ENCODE measurements at regions not wholly inside any gene's neighbourhood (a gene's known extent, or its start where the extent isn't known, plus 50 kb on each side); places are given as distances from the start of the nearest gene placed in this dataset.

GRCh38 chr10:71031603-71032002, 143.2 kb upstream of the PCBD1 start:
- no peak overlapping the region for H2AFZ ChIP-seq (ENCODE audit: low read depth, low read length)
- H3K4me2 ChIP-seq (ENCODE audit: insufficient read depth, low read length) = no peak overlapping the region
- no peak overlapping the region for H3K27ac ChIP-seq (ENCODE audit: extremely low read depth, low read depth, low read length)
- no peaks in the 10 kb centered on the region for H3K36me3 ChIP-seq (ENCODE audit: control insufficient read depth, insufficient read depth, low read length)
- intact Hi-C loops (cut with micrococcal nuclease) (no loop called here), in situ Hi-C loops (cut with MboI) (no loop called here)
- FAIRE-seq (no peak), DNase-seq (ENCODE audit: extremely low read depth in 1 of 4, low spot score in 3 of 4) (no peak), ATAC-seq (no peak)
- H3K9ac ChIP-seq (ENCODE audit: insufficient read depth in 1 of 2, low read depth in 2 of 2, low read length in 2 of 2) = no peak overlapping the region
- TF ChIP-seq HMGN3 (IDR thresholded peaks at IDR 0.05; ENCODE audit: borderline replicate concordance, extremely low read depth, insufficient read length, low read depth, low read length) (no peak), ZNF274 (IDR thresholded peaks at IDR 0.05; ENCODE audit: borderline replicate concordance, low read depth, low read length) (no peak), ATF7 (IDR thresholded peaks at IDR 0.05) (no peak), ETV1 (tag; conservative IDR thresholded peaks at IDR 0.05; ENCODE audit: low read depth) (no peak)
- ChIA-PET CTCF (ENCODE audit: low intra/inter-chr PET ratio) (no interaction called here), POLR2A (interaction anchor here (0.5 to 0.6 kb wide), 3 partner anchors 15 to 111 kb away, joined by 3 read pairs; no protein-coding TSS in a partner anchor)
- WGBS (ENCODE audit: insufficient coverage, low coverage, missing lambda C conversion rate) = 0% methylated on average over 2 of the region's 2 CpGs
- no peak overlapping the region for H3K4me3 ChIP-seq
- no TSS peak for BruUV-seq (replicated peaks)
- H3K79me2 ChIP-seq (ENCODE audit: control insufficient read depth, insufficient read depth, low read length) = no peaks in the 10 kb centered on the region
- H3K9me1 ChIP-seq (ENCODE audit: control insufficient read depth, insufficient read depth, low read length) = no peaks in the 10 kb centered on the region
- peaks cover 0 to 3% of the 10 kb centered on the region in 2 experiments; a peak in 1 of 5 replicates for H3K4me1 ChIP-seq (replicated peaks in 1 of 2; ENCODE audit: control insufficient read depth in 2 of 2, insufficient read depth in 2 of 2, low read length in 2 of 2)
- no peaks in the 10 kb centered on the region for H3K9me3 ChIP-seq (replicated peaks; ENCODE audit: control insufficient read depth, insufficient read depth, low read depth, low read length)
- peaks cover 20 to 85% of the 10 kb centered on the region in 2 experiments for H3K27me3 ChIP-seq (ENCODE audit: control insufficient read depth in 2 of 2, insufficient read depth in 2 of 2, low read length in 2 of 2)
- H4K20me1 ChIP-seq (replicated peaks; ENCODE audit: control insufficient read depth, insufficient read depth, low read length) = peaks cover 3% of the 10 kb centered on the region; the same call in 1 of the 2 replicates

- BruUV-seq (replicated peaks) = no TSS peak
- peak in 1 of 2 experiments; percentile 33; a peak in 1 of 4 replicates for TF ChIP-seq KDM1A (IDR thresholded peaks at IDR 0.05)
- TF ChIP-seq NFIX (CRISPR knock-in tag; IDR thresholded peaks at IDR 0.05; ENCODE audit: low read depth) = no peak
- TF ChIP-seq HDAC1 (IDR thresholded peaks at IDR 0.05) = peak in 1 of 2 experiments; percentile 59; a peak in 1 of 4 replicates
- 0 out of 2 replicates have a peak, but pooled peaks have one; percentile 22 for TF ChIP-seq TSC22D4 (tag; IDR thresholded peaks at IDR 0.05)
- ATAC-seq (no peak), DNase-seq (ENCODE audit: extremely low read depth in 1 of 4, low spot score in 3 of 4) (no peak), FAIRE-seq (no peak)
- no peak overlapping the region for H3K4me3 ChIP-seq
- POLR2A ChIA-PET = interaction anchor here (0.7 kb wide), 1 partner anchor 315 kb away, joined by 3 read pairs; no protein-coding TSS in a partner anchor
- H3K36me3 ChIP-seq (ENCODE audit: control insufficient read depth, insufficient read depth, low read length) = no peaks in the 10 kb centered on the region
- peaks cover 0 to 3% of the 10 kb centered on the region in 2 experiments; a peak in 1 of 5 replicates for H3K4me1 ChIP-seq (replicated peaks in 1 of 2; ENCODE audit: control insufficient read depth in 2 of 2, insufficient read depth in 2 of 2, low read length in 2 of 2)
- no peak overlapping the region for H3K9ac ChIP-seq (ENCODE audit: insufficient read depth in 1 of 2, low read depth in 2 of 2, low read length in 2 of 2)
- no peaks in the 10 kb centered on the region for H3K9me1 ChIP-seq (ENCODE audit: control insufficient read depth, insufficient read depth, low read length)
- peaks cover 3% of the 10 kb centered on the region; the same call in 1 of the 2 replicates for H4K20me1 ChIP-seq (replicated peaks; ENCODE audit: control insufficient read depth, insufficient read depth, low read length)
- no peak overlapping the region for H2AFZ ChIP-seq (ENCODE audit: low read depth, low read length)
- H3K79me2 ChIP-seq (ENCODE audit: control insufficient read depth, insufficient read depth, low read length) = no peaks in the 10 kb centered on the region
- no peak overlapping the region for H3K27ac ChIP-seq (ENCODE audit: extremely low read depth, low read depth, low read length)
- in situ Hi-C loops (cut with MboI) (no loop called here), intact Hi-C loops (cut with micrococcal nuclease) (no loop called here)
- CTCF ChIA-PET (ENCODE audit: low intra/inter-chr PET ratio) = no interaction called here
- peaks cover 16 to 73% of the 10 kb centered on the region in 2 experiments for H3K27me3 ChIP-seq (ENCODE audit: control insufficient read depth in 2 of 2, insufficient read depth in 2 of 2, low read length in 2 of 2)
- no peaks in the 10 kb centered on the region for H3K9me3 ChIP-seq (replicated peaks; ENCODE audit: control insufficient read depth, insufficient read depth, low read depth, low read length)
- WGBS (ENCODE audit: insufficient coverage, low coverage, missing lambda C conversion rate) = 6% methylated on average over 5 of the region's 5 CpGs
- H3K4me2 ChIP-seq (ENCODE audit: insufficient read depth, low read length) = no peak overlapping the region
These were observed 144.5 kb upstream of the PCBD1 start for GRCh38 chr10:71032887-71033286.

Measured in K562 (cell line).